ENCODE measurements at regions not wholly inside any gene's neighbourhood (a gene's known extent, or its start where the extent isn't known, plus 50 kb on each side); places are given as distances from the start of the nearest gene placed in this dataset.

DNA sequence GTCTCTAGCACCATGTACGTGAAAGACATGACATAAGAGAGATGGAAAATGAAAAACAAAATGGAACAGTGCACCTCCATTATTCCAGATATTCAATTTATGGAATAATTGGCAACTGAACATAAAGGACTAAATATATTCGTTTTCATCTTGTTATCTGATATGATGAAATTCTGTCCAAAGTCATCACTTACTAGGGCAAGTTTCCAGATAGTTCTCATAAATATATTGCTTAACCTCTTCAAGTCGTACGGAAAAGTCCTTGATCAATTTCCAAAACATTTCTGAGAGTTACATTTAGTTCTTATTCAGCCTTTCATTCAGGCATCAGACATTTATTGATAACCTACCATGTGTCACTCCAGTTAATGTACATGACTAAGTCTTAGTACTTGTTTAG lies 185.2 kb downstream of the HGF start:
- Histone ChIP-seq H3K4me1 (no peaks in the 10 kb centered on the region), H3K27me3 (no peaks in the 10 kb centered on the region), H3K9me3 (no peaks in the 10 kb centered on the region), H3K27ac (no peak overlapping the region), H3K4me3 (no peak overlapping the region), H3K36me3 (no peaks in the 10 kb centered on the region)
- intact Hi-C loops (cut with DNase I; ENCODE audit: low total_unique reads), result no loop called here
- DNase-seq, result no peak
- WGBS, 5 donors, result 59 to 66% (median 60%) methylated on average over 4 of the region's 4 CpGs
- TF ChIP-seq EP300 (IDR thresholded peaks at IDR 0.05), result no peak
- TF ChIP-seq CTCF (IDR thresholded peaks at IDR 0.05), result no peak
- no peak for TF ChIP-seq POLR2A (IDR thresholded peaks at IDR 0.05)
- TF ChIP-seq POLR2AphosphoS5 (IDR thresholded peaks at IDR 0.05), result no peak

GRCh38 chr7:81583882-81584533 lies 185.8 kb downstream of the HGF start:
- no peak for DNase-seq

DNA sequence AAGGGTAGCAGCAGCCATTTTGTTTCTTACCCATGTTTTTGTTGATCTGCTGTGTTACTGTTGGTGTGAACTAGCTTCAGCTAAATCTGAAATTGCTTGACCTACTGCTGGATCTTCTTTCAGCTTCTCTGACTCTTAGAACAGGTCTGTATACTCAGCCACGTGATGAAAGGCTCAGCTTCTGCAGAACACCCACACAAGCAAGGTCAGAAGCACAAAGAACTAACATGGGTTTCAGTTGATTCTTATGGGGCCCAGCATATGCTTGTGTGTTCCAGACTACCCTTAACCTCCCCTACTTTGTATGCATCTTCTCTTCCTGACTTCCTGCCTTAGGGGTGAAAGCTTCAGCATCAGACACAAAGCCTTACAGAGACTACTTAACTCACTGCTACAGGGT lies 186.8 kb downstream of the HGF start:
- intact Hi-C loops (cut with DNase I; ENCODE audit: low total_unique reads), result no loop called here
- no peaks in the 10 kb centered on the region for H3K36me3 ChIP-seq
- 21 to 81% (median 70%) methylated on average over 1 of the region's 1 CpG for WGBS, 5 donors
- no peak overlapping the region for H3K27ac ChIP-seq
- H3K4me1 ChIP-seq, result no peaks in the 10 kb centered on the region
- TF ChIP-seq CTCF (IDR thresholded peaks at IDR 0.05) (no peak), POLR2A (IDR thresholded peaks at IDR 0.05) (no peak), POLR2AphosphoS5 (IDR thresholded peaks at IDR 0.05) (no peak), EP300 (IDR thresholded peaks at IDR 0.05) (no peak)
- H3K4me3 ChIP-seq, result no peak overlapping the region
- DNase-seq, result no peak
- H3K9me3 ChIP-seq, result no peaks in the 10 kb centered on the region
- no peaks in the 10 kb centered on the region for H3K27me3 ChIP-seq

More at GRCh38 chr7:81583882-81584533, 185.8 kb downstream of the HGF start:
- intact Hi-C loops (cut with DNase I; ENCODE audit: low total_unique reads), result no loop called here
- Histone ChIP-seq H3K27me3 (no peaks in the 10 kb centered on the region), H3K4me3 (no peak overlapping the region), H3K9me3 (no peaks in the 10 kb centered on the region), H3K27ac (no peak overlapping the region), H3K36me3 (no peaks in the 10 kb centered on the region), H3K4me1 (no peaks in the 10 kb centered on the region)
- 60 to 76% (median 61%) methylated on average over 2 of the region's 2 CpGs for WGBS, 5 donors
- TF ChIP-seq POLR2A (IDR thresholded peaks at IDR 0.05), result no peak
- no peak for TF ChIP-seq EP300 (IDR thresholded peaks at IDR 0.05)
- TF ChIP-seq POLR2AphosphoS5 (IDR thresholded peaks at IDR 0.05), result no peak
- no peak for TF ChIP-seq CTCF (IDR thresholded peaks at IDR 0.05)

DNA sequence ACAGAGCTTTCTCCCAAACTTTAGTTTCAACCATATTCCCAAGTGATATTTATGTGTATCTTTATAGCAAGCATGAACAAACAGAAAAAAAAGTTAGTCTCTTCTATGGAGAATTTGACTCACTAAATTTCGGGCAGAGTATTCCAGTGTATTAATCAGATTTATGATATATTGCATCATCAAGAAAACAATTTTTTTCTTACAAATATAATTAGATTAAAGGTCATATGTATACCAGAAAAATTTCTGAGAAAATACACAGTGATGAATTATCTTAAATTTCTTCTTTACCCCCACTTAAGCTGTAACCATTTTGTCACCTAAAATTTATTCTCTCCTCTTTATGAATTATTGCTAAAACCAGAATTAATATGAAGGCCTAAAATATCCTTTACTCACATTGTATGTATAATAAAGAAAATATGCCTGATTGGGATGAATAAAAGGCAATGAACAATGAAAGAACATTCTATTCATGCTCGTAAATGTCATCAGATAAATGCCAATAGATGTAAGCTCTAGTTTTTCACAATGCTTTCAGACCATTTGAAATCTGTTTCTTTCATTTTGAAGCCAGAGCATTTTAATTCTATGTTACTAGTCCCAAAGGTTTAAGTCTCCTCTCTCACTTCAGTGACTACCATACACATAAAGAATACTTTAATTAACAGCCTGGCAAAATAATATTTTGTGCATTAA lies 192.1 kb downstream of the HGF start:
- Histone ChIP-seq H3K27me3 (no peaks in the 10 kb centered on the region), H3K27ac (no peak overlapping the region), H3K4me1 (no peaks in the 10 kb centered on the region), H3K9me3 (no peaks in the 10 kb centered on the region), H3K4me3 (no peak overlapping the region), H3K36me3 (no peaks in the 10 kb centered on the region)
- 70 to 78% (median 74%) methylated on average over 2 of the region's 2 CpGs for WGBS, 5 donors
- intact Hi-C loops (cut with DNase I; ENCODE audit: low total_unique reads), result no loop called here
- TF ChIP-seq POLR2AphosphoS5 (IDR thresholded peaks at IDR 0.05) (no peak), POLR2A (IDR thresholded peaks at IDR 0.05) (no peak), CTCF (IDR thresholded peaks at IDR 0.05) (no peak), EP300 (IDR thresholded peaks at IDR 0.05) (no peak)
- DNase-seq, result no peak
